ENCODE measurements at regions not wholly inside any gene's neighbourhood (a gene's known extent, or its start where the extent isn't known, plus 50 kb on each side); places are given as distances from the start of the nearest gene placed in this dataset.
"Not testable (repeated sequence)": the region's sequence is repeated elsewhere in the genome, so short reads cannot be mapped to it uniquely, and the experiment has no call there.

DNA sequence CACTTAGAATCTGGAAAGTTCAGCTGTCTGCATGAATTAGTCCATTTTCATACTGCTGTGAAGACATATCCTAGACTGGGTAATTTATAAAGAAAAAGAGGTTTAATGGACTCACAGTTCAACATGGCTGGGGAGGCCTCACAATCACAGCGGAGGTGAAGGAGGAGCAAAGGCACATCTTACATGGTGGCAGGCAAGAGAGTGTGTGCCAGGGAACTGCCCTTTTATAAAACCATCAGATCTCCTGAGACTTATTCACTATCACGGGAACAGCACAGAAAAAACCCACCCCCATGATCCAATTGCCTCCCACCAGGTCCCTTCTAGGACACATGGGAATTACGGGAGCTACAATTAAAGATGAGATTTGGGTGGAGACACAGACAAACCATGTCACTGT, 71.1 kb upstream of the ID2 start:
- not testable (repeated sequence) for TF ChIP-seq CTCF, POLR2A (IDR thresholded peaks at IDR 0.05)
